ENCODE measurements at regions not wholly inside any gene's neighbourhood (a gene's known extent, or its start where the extent isn't known, plus 50 kb on each side); places are given as distances from the start of the nearest gene placed in this dataset.

DNA sequence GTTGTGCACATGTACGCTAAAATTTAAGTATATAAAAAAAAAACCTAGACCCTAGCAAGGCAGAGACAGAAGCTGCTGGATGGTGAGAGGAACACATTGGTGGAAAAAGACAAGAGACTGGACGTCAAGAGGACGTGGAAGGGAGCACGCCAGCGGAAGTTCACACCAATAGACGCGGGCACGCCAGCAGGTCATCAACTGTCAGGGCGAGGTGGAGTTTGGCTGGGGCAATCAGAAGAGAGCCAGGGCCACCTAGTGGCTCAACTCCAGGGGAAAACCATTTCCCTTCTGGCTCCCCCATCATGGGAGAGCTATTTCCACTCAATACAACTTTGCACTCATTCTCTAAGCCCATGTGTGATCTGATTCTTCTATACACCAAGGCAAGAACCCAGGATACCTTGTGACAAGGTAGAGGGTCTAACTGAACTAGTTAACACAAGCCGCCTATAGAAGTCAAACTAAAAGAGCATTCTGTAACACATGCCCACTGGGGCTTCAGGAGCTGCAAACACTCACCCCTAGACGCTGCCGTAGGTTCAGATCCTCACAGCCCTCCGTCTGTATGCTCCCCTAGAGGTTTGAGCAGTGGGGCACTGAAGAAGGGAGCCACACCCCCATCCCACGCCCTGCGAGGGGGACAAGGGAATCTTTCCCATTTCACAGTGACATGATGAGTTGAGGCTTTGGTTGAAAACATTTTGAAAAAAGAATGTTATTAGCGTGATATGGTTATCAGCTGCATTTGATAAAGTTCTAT, 702.7 kb downstream of the TMTC2 start:
- TF ChIP-seq ZNF274 (IDR thresholded peaks at IDR 0.05; ENCODE audit: low read depth, low read length): no peak
- TF ChIP-seq SUZ12 (IDR thresholded peaks at IDR 0.05; ENCODE audit: extremely low read depth, insufficient read depth, insufficient read length): no peak
